ENCODE measurements at regions not wholly inside any gene's neighbourhood (a gene's known extent, or its start where the extent isn't known, plus 50 kb on each side); places are given as distances from the start of the nearest gene placed in this dataset.

DNA sequence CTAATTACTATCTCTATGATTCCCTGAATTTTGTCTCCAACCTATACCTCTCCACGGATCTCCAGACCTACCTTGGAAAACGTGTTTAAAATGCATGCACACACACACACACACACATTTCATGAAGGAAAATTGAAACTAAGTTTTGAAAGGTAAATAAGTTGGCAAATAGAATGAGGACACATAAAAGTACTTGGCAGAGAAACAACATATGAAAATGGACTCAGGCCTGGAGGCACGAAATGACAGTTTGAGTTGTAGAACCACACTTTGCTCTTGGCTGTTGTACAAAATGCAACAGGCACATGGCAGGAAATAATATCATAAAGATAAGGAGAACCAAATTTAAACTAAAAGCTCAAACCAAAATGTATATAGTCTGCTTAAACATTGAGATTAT lies 868.1 kb upstream of the CNTNAP5 start:
- TF ChIP-seq, protein P1, sequence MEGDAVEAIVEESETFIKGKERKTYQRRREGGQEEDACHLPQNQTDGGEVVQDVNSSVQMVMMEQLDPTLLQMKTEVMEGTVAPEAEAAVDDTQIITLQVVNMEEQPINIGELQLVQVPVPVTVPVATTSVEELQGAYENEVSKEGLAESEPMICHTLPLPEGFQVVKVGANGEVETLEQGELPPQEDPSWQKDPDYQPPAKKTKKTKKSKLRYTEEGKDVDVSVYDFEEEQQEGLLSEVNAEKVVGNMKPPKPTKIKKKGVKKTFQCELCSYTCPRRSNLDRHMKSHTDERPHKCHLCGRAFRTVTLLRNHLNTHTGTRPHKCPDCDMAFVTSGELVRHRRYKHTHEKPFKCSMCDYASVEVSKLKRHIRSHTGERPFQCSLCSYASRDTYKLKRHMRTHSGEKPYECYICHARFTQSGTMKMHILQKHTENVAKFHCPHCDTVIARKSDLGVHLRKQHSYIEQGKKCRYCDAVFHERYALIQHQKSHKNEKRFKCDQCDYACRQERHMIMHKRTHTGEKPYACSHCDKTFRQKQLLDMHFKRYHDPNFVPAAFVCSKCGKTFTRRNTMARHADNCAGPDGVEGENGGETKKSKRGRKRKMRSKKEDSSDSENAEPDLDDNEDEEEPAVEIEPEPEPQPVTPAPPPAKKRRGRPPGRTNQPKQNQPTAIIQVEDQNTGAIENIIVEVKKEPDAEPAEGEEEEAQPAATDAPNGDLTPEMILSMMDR (IDR thresholded peaks at IDR 0.05): no peak
- no peak for TF ChIP-seq POLR2A (IDR thresholded peaks at IDR 0.05)

Measured in esophagus squamous epithelium (tissue), 4 donors.